GM21390 (cell line): ENCODE measurements at regions not wholly inside any gene's neighbourhood (a gene's known extent, or its start where the extent isn't known, plus 50 kb on each side); places are given as distances from the start of the nearest gene placed in this dataset.

Experiments used
- ATAC-seq: cut with Tn5 transposase; IDR thresholded peaks from one replicate; pipeline ENCODE4 v1.9.1; 2021; ENCODE audit not compliant: unreplicated experiment

DNA sequence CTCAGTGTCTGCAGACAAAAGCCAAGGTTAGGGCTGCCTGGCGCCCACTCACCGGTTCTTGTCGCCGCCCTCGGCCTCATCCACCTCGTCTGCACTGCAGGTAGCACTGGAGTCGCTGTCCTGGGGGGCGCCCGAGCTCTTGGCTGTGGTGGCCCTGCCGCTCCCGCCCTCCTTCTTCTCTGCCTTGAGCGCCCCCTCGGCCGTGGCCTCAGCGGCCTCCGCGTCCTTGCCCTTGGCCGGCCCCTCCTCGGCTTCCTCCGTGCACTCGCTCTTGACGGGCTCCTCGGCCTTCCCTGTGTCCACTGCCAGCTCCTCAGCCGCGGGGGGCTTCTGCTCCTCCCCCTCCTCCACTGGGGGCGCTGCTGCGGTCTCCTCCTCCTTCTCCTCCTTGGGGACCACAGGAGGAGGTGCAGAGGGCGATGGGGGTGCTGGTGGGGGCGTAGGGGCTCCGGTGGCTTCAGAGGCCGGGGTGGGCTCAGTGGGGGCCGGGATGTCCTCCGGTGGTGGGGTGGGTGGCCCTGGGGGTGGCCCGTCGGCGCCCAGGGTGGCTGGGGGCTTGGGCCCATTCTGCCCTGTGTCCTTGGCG, 77.2 kb downstream of the RFLNA start:
- ATAC-seq, result no peak

DNA sequence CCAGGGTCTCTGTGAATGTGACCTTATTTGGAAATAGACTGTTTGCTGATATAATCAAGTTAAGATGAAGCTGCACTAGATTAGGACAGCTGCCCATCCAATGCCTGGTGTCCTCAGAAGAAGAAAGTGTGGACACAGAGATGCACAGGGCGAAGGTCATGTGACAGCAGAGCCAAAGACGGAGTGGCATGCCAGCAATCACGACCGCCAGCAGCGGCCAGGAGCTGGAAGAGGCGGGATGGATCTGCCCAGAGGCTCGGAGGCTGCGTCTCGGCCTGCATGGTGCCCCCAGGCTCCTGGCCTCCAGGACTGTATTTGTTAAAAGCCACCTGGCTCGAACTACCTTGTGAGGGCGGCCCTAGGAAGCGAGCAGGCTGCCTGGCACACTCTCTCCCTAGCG, 76.5 kb downstream of the RFLNA start:
- no peak for ATAC-seq

DNA sequence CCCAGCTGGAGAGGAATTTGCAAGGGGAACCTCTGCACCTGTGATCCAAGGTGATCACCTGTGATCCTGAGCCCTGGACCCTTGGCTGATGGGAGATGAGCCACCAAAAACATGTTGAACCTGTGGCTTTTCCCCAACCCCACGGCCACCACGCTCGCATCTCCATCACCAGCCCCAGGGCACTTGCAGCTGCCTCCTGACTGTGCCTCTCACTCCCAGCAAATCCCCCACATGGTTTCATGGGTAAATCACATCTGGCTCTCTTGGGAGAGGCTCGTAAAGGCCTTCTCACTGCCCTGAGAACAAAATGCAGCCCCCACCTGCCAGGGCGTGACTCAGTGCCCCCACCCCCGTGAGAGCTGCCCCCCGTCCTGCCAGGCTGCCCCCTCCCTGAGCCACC, 76.0 kb downstream of the RFLNA start:
- ATAC-seq, result no peak

DNA sequence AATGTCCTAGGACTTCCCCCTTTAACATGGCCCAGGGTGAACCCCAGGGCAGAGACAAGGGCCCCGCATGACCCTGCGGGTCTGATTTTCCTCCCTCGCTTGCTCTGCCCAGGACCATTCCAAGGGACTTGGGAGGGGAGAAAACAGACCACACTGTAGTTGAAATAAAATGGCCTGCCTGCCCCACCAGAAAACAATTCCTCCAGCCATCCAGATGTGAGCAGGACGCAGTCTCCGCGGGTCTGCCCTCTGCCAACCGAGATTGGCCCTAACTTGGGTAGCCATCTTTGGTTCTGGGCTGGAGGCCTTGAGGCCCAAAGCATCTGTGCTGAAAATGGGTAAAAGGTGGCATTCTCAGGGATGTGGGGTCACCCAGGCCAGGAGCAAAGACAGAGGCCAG, 75.5 kb downstream of the RFLNA start:
- ATAC-seq, result no peak

DNA sequence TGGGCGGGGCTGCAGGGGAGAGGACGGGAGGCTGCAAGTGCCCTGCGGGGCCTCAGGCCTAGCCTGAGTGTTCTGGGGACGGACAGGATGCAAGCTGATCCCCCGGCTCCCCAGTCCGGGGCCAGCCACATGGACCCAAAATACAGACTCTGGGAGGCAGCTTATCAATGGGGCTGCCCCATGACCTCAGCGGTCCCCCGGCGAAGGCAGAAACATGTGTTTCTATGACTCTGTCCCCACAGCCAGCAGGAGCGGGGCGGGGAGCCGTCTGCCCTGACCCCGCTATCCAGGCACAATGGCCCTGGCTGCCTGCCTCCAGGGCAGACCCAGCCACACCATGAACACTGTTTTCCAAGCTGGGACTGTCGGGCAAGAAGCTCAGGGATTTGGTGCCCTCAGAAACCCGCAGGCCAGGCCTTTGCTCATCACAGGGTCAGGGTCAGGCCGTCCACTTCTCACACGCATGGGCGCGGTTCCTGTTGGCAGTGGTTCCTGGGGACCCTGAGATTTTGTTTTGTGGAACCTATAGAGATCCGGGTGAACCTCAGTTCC, 75.0 kb downstream of the RFLNA start:
- ATAC-seq, result no peak

DNA sequence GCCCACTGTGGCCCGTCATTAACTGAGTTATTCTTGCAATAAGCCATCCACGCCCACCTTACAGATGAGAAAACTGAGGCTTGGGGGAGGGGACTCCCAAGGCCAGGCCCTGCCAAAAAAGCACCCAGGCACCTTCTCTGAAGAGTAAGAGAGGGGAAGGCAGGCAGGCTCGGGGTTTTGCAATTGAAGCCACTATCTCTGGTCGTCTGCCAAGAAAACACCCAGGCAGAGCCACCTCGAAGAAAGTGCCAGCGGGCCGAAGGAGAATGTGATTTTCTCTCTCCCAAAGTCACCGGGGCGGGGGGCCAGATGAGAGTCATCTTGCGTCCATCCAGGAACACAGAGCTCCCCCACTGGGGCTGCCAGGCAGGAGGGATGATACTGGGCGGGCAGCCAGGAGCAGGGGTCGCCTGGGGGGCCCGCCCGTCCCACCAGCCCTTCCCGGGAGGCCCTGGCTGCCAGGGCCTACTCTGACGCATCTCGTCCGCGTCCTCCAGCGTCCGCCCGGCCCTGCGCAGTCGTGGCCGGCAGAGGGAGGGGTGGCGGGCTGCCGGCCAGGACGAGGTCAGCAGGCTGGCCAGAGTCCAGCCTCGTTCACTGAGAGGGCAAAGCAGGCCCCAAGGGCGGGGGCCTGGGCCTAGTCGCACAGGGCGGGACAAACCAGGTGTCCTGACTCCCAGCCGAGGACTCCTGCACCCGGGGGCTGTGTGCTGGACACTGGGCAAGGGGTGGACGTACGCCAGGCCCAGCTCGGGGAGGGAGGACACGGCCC, 74.3 kb downstream of the RFLNA start:
- no peak for ATAC-seq

DNA sequence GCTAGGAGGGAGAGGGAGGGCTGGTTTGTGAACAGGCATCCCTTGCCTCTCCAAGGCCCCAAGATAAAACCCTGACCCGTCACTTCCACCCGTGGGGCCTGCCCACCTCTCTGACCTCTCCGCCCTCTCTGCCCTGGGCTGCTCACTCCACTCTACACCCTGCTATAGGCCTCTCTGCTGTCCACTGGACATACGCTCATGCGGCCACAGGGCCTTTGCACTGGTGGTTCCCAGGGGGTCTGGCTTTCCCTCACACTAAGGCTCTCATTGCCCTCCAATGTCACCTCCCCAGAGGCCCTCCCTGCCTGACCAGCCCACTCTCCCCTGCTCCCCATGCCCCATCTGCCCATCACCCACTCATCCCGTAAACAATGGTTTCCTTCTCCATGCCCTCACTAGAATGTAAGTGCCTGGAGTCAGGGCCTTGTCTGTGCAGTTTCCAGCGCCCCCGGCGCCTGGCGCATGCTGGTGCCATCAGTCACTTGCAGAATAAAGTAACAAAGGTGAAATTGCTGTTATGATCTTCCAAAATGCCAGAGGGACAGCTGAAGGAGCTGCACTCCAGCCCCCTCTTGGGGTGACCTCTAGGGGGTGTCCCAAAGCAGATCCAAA, 73.6 kb downstream of the RFLNA start:
- ATAC-seq, result no peak

DNA sequence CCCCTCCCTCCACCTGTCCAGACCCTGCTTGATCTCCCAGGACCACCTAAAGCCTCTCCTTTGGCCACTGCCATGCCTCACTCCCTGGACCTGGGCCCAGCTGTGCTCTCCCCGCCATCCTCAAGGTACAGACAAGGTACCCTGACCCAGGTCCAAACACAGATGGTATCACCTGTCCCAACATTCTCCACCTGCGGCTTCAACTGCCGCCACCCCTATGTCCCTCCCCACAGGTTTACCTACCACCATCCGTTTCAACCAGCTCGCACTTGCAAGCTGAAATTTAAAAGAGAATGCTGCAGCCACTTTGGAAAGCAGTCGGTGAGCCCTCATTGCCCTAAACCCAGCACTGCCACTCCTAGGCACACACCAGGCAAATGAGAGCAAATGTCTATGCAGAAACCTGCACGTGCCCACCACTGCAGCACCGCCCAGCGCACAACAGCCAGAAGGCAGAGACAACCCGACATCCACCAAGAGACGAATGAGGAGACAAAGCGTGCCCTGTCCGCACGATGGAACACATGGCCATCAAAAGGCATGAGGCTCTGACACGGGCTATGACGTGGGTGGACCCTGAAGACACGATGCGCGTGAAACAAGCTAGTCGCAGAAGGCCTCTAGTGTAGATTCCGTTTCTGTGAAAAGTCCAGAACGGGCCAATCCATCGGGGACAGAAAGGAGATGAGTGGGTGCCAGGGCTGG, 71.0 kb downstream of the RFLNA start:
- ATAC-seq, result no peak
